ENCODE measurements at regions not wholly inside any gene's neighbourhood (a gene's known extent, or its start where the extent isn't known, plus 50 kb on each side); places are given as distances from the start of the nearest gene placed in this dataset.
"Not testable (repeated sequence)": the region's sequence is repeated elsewhere in the genome, so short reads cannot be mapped to it uniquely, and the experiment has no call there.

GRCh38 chr2:55802067-55802466 is 108.4 kb upstream of the PNPT1 start:
- in situ Hi-C loops (cut with HindIII; ENCODE audit: low sequenced_read_pairs): no loop called here
- no peak overlapping the region for H3K4me3 ChIP-seq (ENCODE audit: low read depth, low read length)
- DNase-seq (ENCODE audit: low read depth, low spot score): no peak
- TF ChIP-seq CTCF (IDR thresholded peaks at IDR 0.05; ENCODE audit: low read depth, low read length): no peak

DNA sequence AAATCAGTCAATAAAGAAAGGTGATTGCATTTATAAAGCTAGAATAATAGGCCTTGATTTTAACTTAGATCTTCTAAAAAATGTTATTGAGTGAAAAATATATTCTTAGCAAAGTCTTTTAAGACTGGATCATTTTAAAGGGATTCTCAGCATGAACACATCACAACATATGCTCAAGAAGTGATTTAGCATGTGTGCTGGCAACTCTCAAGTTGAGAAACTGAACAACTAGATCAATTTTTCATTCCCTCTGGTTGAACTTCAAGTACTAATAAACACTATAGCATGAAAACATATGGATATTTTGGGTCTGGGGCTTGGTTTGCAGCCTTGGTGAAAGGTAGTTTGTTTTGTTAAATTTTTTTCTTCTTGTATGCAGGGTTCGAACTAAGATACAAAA is 107.8 kb upstream of the PNPT1 start:
- H3K4me3 ChIP-seq (ENCODE audit: low read depth, low read length): no peak overlapping the region
- TF ChIP-seq CTCF (IDR thresholded peaks at IDR 0.05; ENCODE audit: low read depth, low read length): no peak
- in situ Hi-C loops (cut with HindIII; ENCODE audit: low sequenced_read_pairs): no loop called here
- DNase-seq (ENCODE audit: low read depth, low spot score): no peak

DNA sequence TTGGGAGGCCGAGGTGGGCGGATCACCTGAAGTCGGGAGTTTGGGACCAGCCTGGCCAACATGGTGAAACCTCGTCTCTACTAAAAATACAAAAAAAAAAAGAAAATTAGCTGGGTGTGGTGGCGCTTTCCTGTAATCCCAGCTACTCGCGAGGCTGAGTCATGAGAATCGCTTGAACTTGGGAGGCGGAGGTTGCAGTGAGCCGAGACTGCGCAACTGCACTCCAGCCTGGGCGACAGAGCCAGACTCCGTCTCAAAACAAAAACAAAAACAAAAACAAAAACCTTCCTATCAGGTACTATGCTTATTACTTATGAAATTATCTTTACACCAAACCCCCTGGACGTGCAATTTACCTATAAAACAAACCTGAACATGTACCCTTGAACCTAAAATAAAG is 106.0 kb upstream of the PNPT1 start:
- in situ Hi-C loops (cut with HindIII; ENCODE audit: low sequenced_read_pairs); DNase-seq (ENCODE audit: low read depth, low spot score); H3K4me3 ChIP-seq (ENCODE audit: low read depth, low read length): not testable (repeated sequence)

- no peak overlapping the region for H3K4me3 ChIP-seq (ENCODE audit: low read depth, low read length)
- DNase-seq (ENCODE audit: low read depth, low spot score): no peak
- TF ChIP-seq CTCF (IDR thresholded peaks at IDR 0.05; ENCODE audit: low read depth, low read length): no peak
- in situ Hi-C loops (cut with HindIII; ENCODE audit: low sequenced_read_pairs): no loop called here
Measured at GRCh38 chr2:55796121-55796520, 102.5 kb upstream of the PNPT1 start.

DNA sequence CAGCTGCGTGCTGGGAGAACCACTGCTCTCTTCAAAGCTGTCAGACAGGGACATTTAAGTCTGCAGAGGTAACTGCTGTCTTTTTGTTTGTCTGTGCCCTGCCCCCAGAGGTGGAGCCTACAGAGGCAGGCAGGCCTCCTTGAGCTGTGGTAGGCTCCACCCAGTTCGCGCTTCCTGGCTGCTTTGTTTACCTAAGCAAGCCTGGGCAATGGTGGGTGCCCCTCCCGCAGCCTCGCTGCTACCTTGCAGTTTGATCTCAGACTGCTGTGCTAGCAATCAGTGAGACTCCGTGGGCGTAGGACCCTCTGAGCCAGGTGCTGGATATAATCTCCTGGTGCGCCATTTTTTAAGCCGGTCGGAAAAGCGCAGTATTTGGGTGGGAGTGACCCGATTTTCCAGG is 100.0 kb upstream of the PNPT1 start:
- DNase-seq (ENCODE audit: low read depth, low spot score); in situ Hi-C loops (cut with HindIII; ENCODE audit: low sequenced_read_pairs); H3K4me3 ChIP-seq (ENCODE audit: low read depth, low read length): not testable (repeated sequence)

DNA sequence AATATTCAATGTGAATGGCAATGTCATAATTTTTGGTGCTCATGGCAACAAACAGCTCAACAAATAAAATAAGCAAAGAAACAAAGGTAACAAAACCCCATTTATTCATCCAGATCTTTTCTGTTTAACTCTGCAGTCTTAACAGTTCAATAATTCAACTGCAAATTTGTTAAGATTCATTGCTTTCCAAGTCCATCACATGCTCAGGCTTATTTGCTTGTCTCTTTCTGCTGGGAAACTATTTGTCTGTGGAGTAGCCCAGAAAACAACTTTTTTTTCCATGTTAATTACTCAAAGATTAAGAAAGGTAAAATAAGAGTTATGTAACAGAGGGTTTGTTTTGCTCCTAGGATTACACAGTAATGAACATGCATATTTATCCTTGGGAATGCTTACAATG is 92.6 kb upstream of the PNPT1 start:
- TF ChIP-seq CTCF (IDR thresholded peaks at IDR 0.05; ENCODE audit: low read depth, low read length): no peak
- in situ Hi-C loops (cut with HindIII; ENCODE audit: low sequenced_read_pairs): no loop called here
- no peak for DNase-seq (ENCODE audit: low read depth, low spot score)
- no peak overlapping the region for H3K4me3 ChIP-seq (ENCODE audit: low read depth, low read length)

GRCh38 chr2:55783751-55784150 is 90.1 kb upstream of the PNPT1 start:
- in situ Hi-C loops (cut with HindIII; ENCODE audit: low sequenced_read_pairs); H3K4me3 ChIP-seq (ENCODE audit: low read depth, low read length): not testable (repeated sequence)

GRCh38 chr2:55782528-55783173 is 89.0 kb upstream of the PNPT1 start:
- no peak for TF ChIP-seq CTCF (IDR thresholded peaks at IDR 0.05; ENCODE audit: low read depth, low read length)
- in situ Hi-C loops (cut with HindIII; ENCODE audit: low sequenced_read_pairs): no loop called here
- H3K4me3 ChIP-seq (ENCODE audit: low read depth, low read length): no peak overlapping the region
- DNase-seq (ENCODE audit: low read depth, low spot score): no peak

More at GRCh38 chr2:55783751-55784150, 90.1 kb upstream of the PNPT1 start:
- DNase-seq (ENCODE audit: low read depth, low spot score): not testable (repeated sequence)

All from astrocyte of the spinal cord (primary cell).